H1 (cell line): ENCODE measurements at regions not wholly inside any gene's neighbourhood (a gene's known extent, or its start where the extent isn't known, plus 50 kb on each side); places are given as distances from the start of the nearest gene placed in this dataset.

Experiments
- CTCF ChIA-PET: fragments of 300-600 bp; sonication (Branson Sonifier 250); formaldehyde crosslinking; loops from one replicate; lab custom pipeline; 2021; ENCODE audit not compliant: partially characterized antibody; lab: Charles Lee
- POLR2A ChIA-PET: fragments of 300-600 bp; sonication (Branson Sonifier 250); formaldehyde crosslinking; loops from one replicate; lab custom pipeline; 2021; ENCODE audit warnings: inconsistent platforms; ENCODE audit not compliant: partially characterized antibody; lab: Charles Lee
- DNase-seq, 2 experiments: peaks; one replicate each; pipeline versions ENCODE4 v3.0.0 to v3.0.0-alpha.2; 2010 to 2022; ENCODE audit warnings: low spot score in 2 of 2, low read depth in 1 of 2, mixed read lengths in 1 of 2
- FAIRE-seq: peaks from 2 replicates; lab custom pipeline; 2011; peaks lifted over from hg19 to GRCh38; lab: Jason Lieb, UNC
- H2AFZ ChIP-seq: 2 replicates; pipeline ENCODE4 v1.8.1; 2012; ENCODE audit warnings: low read length, inconsistent platforms
- H2AK5ac ChIP-seq: 2 replicates; pipeline ENCODE4 v1.6.1; 2013; ENCODE audit warnings: low read depth, low read length
- H2BK120ac ChIP-seq: replicated peaks from 2 replicates; pipeline ENCODE3; 2013; ENCODE audit warnings: low read depth, low read length, inconsistent platforms
- H2BK12ac ChIP-seq: 2 replicates; pipeline ENCODE4 v1.6.1; 2013; ENCODE audit warnings: low read depth, low read length
- H2BK15ac ChIP-seq: 2 replicates; pipeline ENCODE4 v1.6.1; 2013; ENCODE audit warnings: low read length
- H2BK20ac ChIP-seq: 2 replicates; pipeline ENCODE4 v1.6.1; 2013; ENCODE audit warnings: low read length
- H2BK5ac ChIP-seq: 2 replicates; pipeline ENCODE4 v1.6.1; 2013; ENCODE audit warnings: low read depth, low read length
- H3K14ac ChIP-seq: 2 replicates; pipeline ENCODE4 v1.6.1; 2013; ENCODE audit warnings: inconsistent platforms; ENCODE audit not compliant: insufficient read length
- H3K18ac ChIP-seq: 2 replicates; pipeline ENCODE4 v1.6.1; 2013; ENCODE audit warnings: low read length; ENCODE audit errors: extremely low read depth
- H3K23ac ChIP-seq: 2 replicates; pipeline ENCODE4 v1.6.1; 2013; ENCODE audit warnings: inconsistent platforms; ENCODE audit not compliant: insufficient read length
- H3K23me2 ChIP-seq: 2 replicates; pipeline ENCODE4 v1.6.1; 2013; ENCODE audit warnings: low read depth, low read length
- H3K27ac ChIP-seq: 2 replicates; pipeline ENCODE4 v1.6.1; 2011; ENCODE audit warnings: low read depth, low read length, inconsistent platforms
- H3K27me3 ChIP-seq, 4 experiments: replicated peaks in 1 of 4; 1 replicate in 1 of 4; 2 replicates in 3 of 4; pipeline versions ENCODE4 v1.6.1 to v1.8.1; 2011 to 2013; ENCODE audit warnings: low read length in 3 of 4, mild to moderate bottlenecking in 3 of 4, inconsistent platforms in 2 of 4, mixed read lengths in 2 of 4, moderate library complexity in 1 of 4; ENCODE audit not compliant: control insufficient read depth in 3 of 4, insufficient read depth in 3 of 4; ENCODE audit errors: extremely low read depth in 1 of 4
- H3K36me3 ChIP-seq, 4 experiments: 2 replicates each; pipeline versions ENCODE4 v1.6.1 to v1.8.1; 2011 to 2013; ENCODE audit warnings: mild to moderate bottlenecking in 4 of 4, low read length in 3 of 4, moderate library complexity in 2 of 4, control low read depth in 1 of 4, inconsistent platforms in 1 of 4; ENCODE audit not compliant: insufficient read depth in 4 of 4, control insufficient read depth in 2 of 4
- H3K4ac ChIP-seq: replicated peaks from 2 replicates; pipeline ENCODE3; 2013; ENCODE audit warnings: low read length, low read depth, mixed read lengths, inconsistent platforms; ENCODE audit not compliant: insufficient read length
- H3K4me1 ChIP-seq, 4 experiments: replicated peaks in 1 of 4; 1 replicate in 1 of 4; 2 replicates in 3 of 4; pipeline versions ENCODE4 v1.6.1 to v1.8.1; 2011 to 2013; ENCODE audit warnings: low read length in 3 of 4, inconsistent platforms in 2 of 4, mixed read lengths in 1 of 4; ENCODE audit not compliant: insufficient read depth in 4 of 4, control insufficient read depth in 3 of 4
- H3K4me2 ChIP-seq, 2 experiments: 2 replicates each; pipeline versions ENCODE4 v1.6.1 to v1.8.1; 2011 to 2013; ENCODE audit warnings: low read depth in 2 of 2, low read length in 2 of 2, control low read depth in 1 of 2, inconsistent platforms in 1 of 2, mild to moderate bottlenecking in 1 of 2; ENCODE audit not compliant: insufficient read depth in 1 of 2
- H3K4me3 ChIP-seq, 4 experiments: fragments of 200-600, 300-600 bp in 1 of 4; sonication (generic), shearing (Covaris generic), sonication (Bioruptor Twin) in 1 of 4; 2 replicates each; pipeline versions ENCODE4 v1.5.1 to v1.8.1; 2011 to 2016; ENCODE audit warnings: low read length in 4 of 4, low read depth in 3 of 4, control low read depth in 2 of 4, inconsistent platforms in 2 of 4, mild to moderate bottlenecking in 2 of 4, mixed read lengths in 1 of 4, moderate library complexity in 1 of 4; ENCODE audit not compliant: insufficient read depth in 2 of 4; ENCODE audit errors: extremely low read depth in 1 of 4
- H3K56ac ChIP-seq: replicated peaks from 2 replicates; pipeline ENCODE3; 2013; ENCODE audit warnings: low read depth, mild to moderate bottlenecking, mixed read lengths, low read length, inconsistent platforms; ENCODE audit not compliant: insufficient read length
- H3K79me1 ChIP-seq: 2 replicates; pipeline ENCODE4 v1.6.1; 2013; ENCODE audit warnings: low read depth, low read length, control low read depth
- H3K79me2 ChIP-seq, 2 experiments: 2 replicates each; pipeline versions ENCODE4 v1.6.1 to v1.8.1; 2012 to 2013; ENCODE audit warnings: low read length in 2 of 2, mild to moderate bottlenecking in 2 of 2, inconsistent platforms in 1 of 2; ENCODE audit not compliant: insufficient read depth in 2 of 2, control insufficient read depth in 1 of 2
- H3K9ac ChIP-seq, 4 experiments: replicated peaks in 1 of 4; 1 replicate in 1 of 4; 2 replicates in 3 of 4; pipeline versions ENCODE4 v1.6.1 to v1.8.1; 2011 to 2013; ENCODE audit warnings: low read depth in 3 of 4, low read length in 3 of 4, control low read depth in 2 of 4, mild to moderate bottlenecking in 2 of 4, moderate library complexity in 2 of 4, inconsistent platforms in 1 of 4; ENCODE audit errors: extremely low read depth in 1 of 4
- H3K9me3 ChIP-seq, 2 experiments: 2 replicates each; pipeline versions ENCODE4 v1.6.1 to v1.8.1; 2012 to 2013; ENCODE audit warnings: mild to moderate bottlenecking in 2 of 2, moderate library complexity in 2 of 2, control low read depth in 1 of 2, inconsistent platforms in 1 of 2, low read depth in 1 of 2, low read length in 1 of 2, mixed read lengths in 1 of 2; ENCODE audit not compliant: insufficient read depth in 2 of 2
- H4K20me1 ChIP-seq, 2 experiments: replicated peaks in 1 of 2; 2 replicates each; pipeline versions ENCODE3 to v1.8.1; 2011 to 2013; ENCODE audit warnings: inconsistent platforms in 2 of 2, low read length in 2 of 2, mild to moderate bottlenecking in 1 of 2; ENCODE audit not compliant: insufficient read depth in 2 of 2, control insufficient read depth in 1 of 2
- H4K5ac ChIP-seq: 2 replicates; pipeline ENCODE4 v1.6.1; 2013; ENCODE audit warnings: low read length, low read depth, mixed read lengths, inconsistent platforms; ENCODE audit not compliant: insufficient read length
- H4K8ac ChIP-seq: 2 replicates; pipeline ENCODE4 v1.8.0; 2013; ENCODE audit warnings: mild to moderate bottlenecking, moderate library complexity, low read length, inconsistent platforms; ENCODE audit not compliant: insufficient read depth; ENCODE audit errors: extremely low read depth
- H4K91ac ChIP-seq: replicated peaks from 2 replicates; pipeline ENCODE3; 2013; ENCODE audit warnings: low read length, mixed read lengths, inconsistent platforms; ENCODE audit not compliant: insufficient read length
- BACH1 ChIP-seq: IDR thresholded peaks from 2 replicates; pipeline ENCODE4 v1.6.1; 2012; ENCODE audit warnings: low read length, improper control_type of control experiment
- CHD2 ChIP-seq: IDR thresholded peaks from 2 replicates; pipeline ENCODE4 v1.6.1; 2012; ENCODE audit warnings: low read length, improper control_type of control experiment
- CTCF ChIP-seq, 3 experiments: IDR thresholded peaks; 1 replicate in 2 of 3; 2 replicates in 1 of 3; pipeline versions ENCODE4 v1.5.1 to v1.6.1; 2011; ENCODE audit warnings: low read length in 3 of 3, mild to moderate bottlenecking in 3 of 3, inconsistent platforms in 2 of 3, low read depth in 1 of 3, moderate library complexity in 1 of 3; ENCODE audit not compliant: insufficient read depth in 1 of 3; ENCODE audit errors: control extremely low read depth in 1 of 3
- HDAC6 ChIP-seq: IDR thresholded peaks from one replicate; pipeline ENCODE4 v1.7.1; 2012; ENCODE audit warnings: low read depth, mild to moderate bottlenecking, inconsistent platforms, low read length, moderate library complexity
- RBBP5 ChIP-seq: IDR thresholded peaks from 2 replicates; pipeline ENCODE4 v1.7.1; 2012; ENCODE audit warnings: low read depth, mild to moderate bottlenecking, inconsistent platforms, low read length, moderate library complexity, borderline replicate concordance
- TBP ChIP-seq: IDR thresholded peaks from 2 replicates; pipeline ENCODE4 v1.6.1; 2011; ENCODE audit warnings: low read depth, low read length, improper control_type of control experiment
- TEAD4 ChIP-seq: IDR thresholded peaks from 2 replicates; pipeline ENCODE4 v1.6.1; 2012; ENCODE audit warnings: low read depth, low read length, inconsistent platforms, mixed read lengths
- WGBS, 2 experiments: shearing (Covaris generic) in 1 of 2; methylation state at CpG; one replicate each; pipeline versions ENCODE4 v1.1.6 to v1.1.7; 2013 to 2015; ENCODE audit warnings: low lambda C conversion rate in 2 of 2, mixed read lengths in 2 of 2, inconsistent platforms in 1 of 2, low coverage in 1 of 2, missing lambda C conversion rate in 1 of 2; ENCODE audit not compliant: insufficient replicate concordance in 2 of 2, insufficient coverage in 1 of 2, insufficient read length in 1 of 2; ENCODE audit errors: extremely low coverage in 1 of 2, missing lambda C conversion rate in 1 of 2; 5-methylcytosine and 5-hydroxymethylcytosine counted together

GRCh38 chrX:25295466-25295865, 279.7 kb upstream of the ARX start:
- no peak overlapping the region for H2AK5ac ChIP-seq
- DNase-seq (no peak), FAIRE-seq (no peak)
- CTCF ChIA-PET = no interaction called here
- no peak overlapping the region for H4K5ac ChIP-seq
- WGBS, 2 experiments = 88% methylated on average over 4 of the region's 4 CpGs; no CpG with 5 or more reads in 1 of the 2 experiments
- no peak for TF ChIP-seq TBP
- TF ChIP-seq TEAD4 = no peak
- TF ChIP-seq CHD2 = no peak
- no peak for TF ChIP-seq RBBP5
- no peak for TF ChIP-seq CTCF (IDR thresholded peaks at IDR 0.05; ENCODE audit: control extremely low read depth in 1 of 3, insufficient read depth in 1 of 3, low read depth in 1 of 3, low read length in 3 of 3)
- no peak for TF ChIP-seq HDAC6
- TF ChIP-seq BACH1 = no peak
- no peak overlapping the region for H2AFZ ChIP-seq
- no peak overlapping the region for H3K14ac ChIP-seq
- no peak overlapping the region for H3K4ac ChIP-seq
- H3K23ac ChIP-seq = no peak overlapping the region
- H3K9ac ChIP-seq = no peak overlapping the region
- POLR2A ChIA-PET = no interaction called here
- no peaks in the 10 kb centered on the region for H3K4me1 ChIP-seq
- no peak overlapping the region for H2BK20ac ChIP-seq
- no peak overlapping the region for H2BK120ac ChIP-seq
- H4K91ac ChIP-seq = no peak overlapping the region
- H3K18ac ChIP-seq = no peak overlapping the region
- no peaks in the 10 kb centered on the region for H3K79me1 ChIP-seq
- no peak overlapping the region for H3K4me2 ChIP-seq
- H2BK12ac ChIP-seq = no peak overlapping the region
- H3K27ac ChIP-seq = no peak overlapping the region
- H4K8ac ChIP-seq = no peak overlapping the region
- no peaks in the 10 kb centered on the region for H3K79me2 ChIP-seq
- no peak overlapping the region for H2BK15ac ChIP-seq
- no peak overlapping the region for H3K4me3 ChIP-seq
- H4K20me1 ChIP-seq = no peaks in the 10 kb centered on the region
- no peaks in the 10 kb centered on the region for H3K9me3 ChIP-seq
- no peak overlapping the region for H2BK5ac ChIP-seq
- H3K23me2 ChIP-seq = no peaks in the 10 kb centered on the region
- no peak overlapping the region for H3K56ac ChIP-seq
- H3K27me3 ChIP-seq = no peaks in the 10 kb centered on the region
- H3K36me3 ChIP-seq = no peaks in the 10 kb centered on the region
